Eye (tissue), 1 donor: ENCODE measurements at regions not wholly inside any gene's neighbourhood (a gene's known extent, or its start where the extent isn't known, plus 50 kb on each side); places are given as distances from the start of the nearest gene placed in this dataset.
"Not testable (repeated sequence)": the region's sequence is repeated elsewhere in the genome, so short reads cannot be mapped to it uniquely, and the experiment has no call there.

Experiments
- DNase-seq: peaks from one replicate; pipeline ENCODE4 v3.0.0-alpha.2; 2015

DNA sequence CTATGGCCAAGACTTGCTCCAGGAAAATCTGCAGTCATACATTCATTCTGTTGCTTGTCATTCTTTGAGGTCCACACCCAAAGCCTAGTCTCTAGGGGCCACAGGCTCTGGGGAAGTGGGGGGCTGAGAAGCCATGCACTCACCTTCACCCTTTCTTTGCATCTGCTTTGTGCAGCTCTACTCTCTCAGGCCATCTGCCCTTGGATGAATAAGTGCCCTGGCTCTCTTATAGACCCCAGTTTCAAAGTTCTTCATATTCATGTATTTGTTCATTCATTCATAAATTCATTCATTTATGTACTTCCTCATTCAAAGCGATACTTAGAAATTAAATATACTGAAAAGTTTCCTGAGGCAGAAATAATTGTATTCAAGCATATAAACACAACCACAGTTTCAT lies 130.3 kb upstream of the FAM98A start:
- DNase-seq: no peak

DNA sequence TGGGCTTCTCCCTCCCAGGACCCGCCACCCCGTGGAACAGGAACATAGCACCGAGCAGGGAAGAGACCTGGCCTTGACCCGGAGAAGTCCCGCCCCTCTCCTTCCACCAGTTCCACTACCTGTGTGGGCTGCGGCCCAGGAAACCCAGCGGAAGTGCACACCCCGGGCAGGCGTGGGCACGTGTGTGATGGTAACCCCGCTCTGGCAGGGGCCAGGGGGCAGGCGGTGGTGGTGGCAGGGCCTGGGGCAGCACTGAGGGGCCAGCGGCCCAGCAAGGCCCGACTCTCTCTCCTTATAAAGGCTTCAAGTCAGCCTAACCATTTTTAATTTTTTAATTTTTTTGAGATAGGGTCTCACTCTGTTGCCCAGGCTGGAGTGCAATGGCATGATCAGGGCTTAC lies 129.0 kb upstream of the FAM98A start:
- DNase-seq: no peak

- DNase-seq: no peak
Observed at GRCh38 chr2:33727361-33728032, 128.4 kb upstream of the FAM98A start.

DNA sequence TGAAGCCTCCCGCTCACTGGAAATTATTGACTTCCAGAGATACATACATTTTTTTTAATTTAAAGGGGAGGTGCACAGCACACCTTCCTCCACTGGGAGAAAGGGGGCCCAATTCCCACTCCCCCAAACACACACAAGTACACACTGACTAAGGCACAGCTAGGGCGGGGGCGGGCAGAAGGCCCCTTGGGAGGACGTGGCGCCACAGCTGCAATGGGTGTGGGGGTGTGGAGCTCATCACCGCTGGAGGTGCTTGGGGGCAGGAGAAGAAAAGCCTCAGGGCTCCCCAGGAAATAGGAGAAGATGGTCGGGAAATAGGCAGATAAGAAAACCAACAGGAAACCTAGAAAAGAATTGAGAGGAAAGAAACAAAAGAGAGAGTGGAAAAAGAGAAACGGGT lies 127.3 kb upstream of the FAM98A start:
- DNase-seq: no peak

DNA sequence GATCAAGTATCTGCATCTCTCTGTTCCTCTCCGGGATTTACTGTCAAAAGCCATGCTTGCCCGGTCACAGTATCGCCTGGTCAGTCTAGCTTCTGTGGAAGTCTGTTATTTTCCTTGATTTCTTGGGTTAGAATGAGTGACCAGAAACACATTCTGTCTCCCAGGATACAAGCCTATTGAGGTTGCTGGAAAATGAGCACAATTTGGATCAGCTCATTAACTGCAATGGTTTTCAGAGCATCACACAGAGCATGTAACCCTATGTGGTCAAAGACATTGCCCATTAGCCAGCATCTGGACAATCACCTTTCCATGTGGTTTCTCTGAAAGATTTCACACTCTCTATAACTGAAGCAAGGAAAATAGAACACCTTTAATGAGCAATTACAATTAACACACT lies 124.2 kb upstream of the FAM98A start:
- DNase-seq: no peak

DNA sequence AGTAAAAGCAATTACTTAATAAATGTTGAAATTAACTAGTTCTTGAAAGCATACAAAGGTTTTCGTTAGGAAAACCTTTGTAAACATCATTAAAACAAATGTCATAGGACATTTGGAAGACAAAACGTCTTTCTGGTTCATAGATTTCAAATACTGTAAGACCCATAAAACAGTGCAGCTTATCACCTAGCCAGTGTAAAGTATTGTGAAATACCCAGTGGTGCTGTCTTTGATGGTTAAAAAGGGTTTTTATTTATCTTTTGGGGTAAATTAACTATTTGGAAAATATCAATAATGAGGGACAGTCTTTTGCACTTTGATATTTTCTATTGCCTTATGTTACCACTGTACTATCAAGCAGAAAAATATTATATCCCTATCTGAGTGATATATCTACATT lies 120.0 kb upstream of the FAM98A start:
- DNase-seq: no peak

GRCh38 chr2:33712674-33713073 lies 113.6 kb upstream of the FAM98A start:
- DNase-seq: no peak

DNA sequence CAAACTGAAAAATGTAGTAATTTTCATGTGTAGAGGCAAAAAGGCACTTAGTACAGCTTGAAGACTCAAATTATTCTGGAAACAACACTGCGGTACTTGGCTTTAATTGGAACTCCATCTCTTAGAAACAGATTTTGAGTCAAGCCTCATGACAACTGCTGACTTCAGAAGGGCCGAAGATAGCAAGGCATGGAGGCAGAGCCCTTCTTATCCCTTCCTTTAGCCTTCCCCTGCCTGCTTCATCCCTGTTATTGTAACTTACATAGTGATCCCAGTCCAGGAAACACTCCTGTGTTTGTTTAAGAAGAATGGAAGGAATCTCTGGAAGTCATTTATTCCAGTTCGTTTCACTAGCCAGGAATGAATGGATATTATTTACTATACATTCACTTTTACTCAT lies 110.9 kb upstream of the FAM98A start:
- no peak for DNase-seq

DNA sequence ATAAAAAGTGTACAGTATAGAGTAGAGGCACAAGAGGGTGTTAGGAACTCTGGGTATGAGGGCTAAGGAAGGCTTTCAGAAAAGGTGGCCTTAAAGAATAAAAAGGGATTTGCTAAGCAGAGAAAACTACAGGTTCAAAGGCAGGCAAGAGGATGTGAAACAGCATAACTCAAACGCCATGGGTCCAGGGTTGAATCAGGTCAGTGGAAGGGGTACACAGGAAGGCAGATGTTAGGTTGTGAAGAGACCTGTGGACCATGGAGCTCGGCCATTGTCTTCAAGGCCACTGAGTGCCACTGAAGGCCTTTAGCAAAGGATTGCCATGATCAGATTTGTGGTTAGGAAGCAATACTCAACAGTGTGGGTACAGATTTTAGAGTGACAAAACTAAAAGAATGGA lies 108.2 kb upstream of the FAM98A start:
- no peak for DNase-seq

- no peak for DNase-seq
Observed at GRCh38 chr2:33706410-33706809, 107.3 kb upstream of the FAM98A start.

DNA sequence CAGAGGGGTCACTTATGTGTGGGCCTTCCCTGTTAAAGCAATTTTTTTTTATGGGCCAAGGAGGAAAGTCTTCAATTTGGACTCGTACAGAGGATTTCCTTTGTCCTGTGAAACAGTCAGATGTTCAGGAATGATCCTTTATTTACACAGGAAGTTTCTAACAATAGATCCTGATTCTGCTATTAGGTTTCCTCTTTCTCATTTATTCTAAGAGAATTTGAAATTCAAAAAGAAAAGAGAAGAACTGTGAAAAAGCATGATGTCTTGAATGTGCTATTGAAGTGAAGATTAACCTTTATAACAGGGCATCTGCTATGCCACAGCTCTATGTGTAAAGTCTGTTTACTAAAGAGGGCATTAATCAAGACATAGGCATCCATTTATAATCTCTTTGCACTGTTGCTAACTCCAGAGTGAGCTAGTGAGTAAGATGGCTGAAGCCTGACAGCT lies 105.3 kb upstream of the FAM98A start:
- DNase-seq: peak; percentile 13

DNA sequence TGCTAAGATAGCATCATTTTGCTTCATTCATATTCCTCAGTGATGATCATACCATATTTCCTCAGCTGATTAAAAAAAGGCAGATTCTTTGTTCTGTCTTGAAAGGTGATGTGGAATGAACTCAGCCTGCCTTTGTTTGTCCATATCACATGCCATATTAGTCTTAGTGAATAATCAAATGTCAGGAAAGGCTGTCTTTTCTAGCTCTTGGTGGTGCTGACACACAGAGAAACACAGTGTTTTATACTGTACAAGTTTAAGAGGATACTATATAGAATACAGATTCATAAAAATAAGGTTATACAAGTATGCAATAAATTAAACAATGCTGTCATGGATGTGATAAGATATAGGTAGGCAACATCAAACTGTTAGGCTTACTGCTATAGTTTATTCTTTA lies 97.1 kb upstream of the FAM98A start:
- no peak for DNase-seq

DNA sequence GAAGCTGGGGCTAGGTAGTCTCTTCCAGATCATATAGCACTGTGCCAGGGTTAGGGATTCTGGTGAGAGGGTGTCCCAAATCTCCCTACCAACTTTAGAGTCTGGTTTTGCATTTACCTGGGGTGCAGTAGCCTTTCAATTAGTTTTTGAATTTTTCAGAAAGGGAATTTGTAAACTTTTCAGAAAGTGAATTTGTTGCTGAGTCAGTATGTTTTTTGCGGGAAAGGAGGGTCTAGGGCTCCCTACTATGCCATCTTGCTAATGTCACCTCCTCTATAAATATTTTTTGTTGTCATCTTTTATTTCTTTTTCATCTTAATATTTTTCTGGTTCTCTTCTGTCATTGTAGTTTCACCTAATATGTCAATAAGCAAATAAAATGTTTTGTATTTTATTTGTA lies 95.8 kb upstream of the FAM98A start:
- DNase-seq: no peak

DNA sequence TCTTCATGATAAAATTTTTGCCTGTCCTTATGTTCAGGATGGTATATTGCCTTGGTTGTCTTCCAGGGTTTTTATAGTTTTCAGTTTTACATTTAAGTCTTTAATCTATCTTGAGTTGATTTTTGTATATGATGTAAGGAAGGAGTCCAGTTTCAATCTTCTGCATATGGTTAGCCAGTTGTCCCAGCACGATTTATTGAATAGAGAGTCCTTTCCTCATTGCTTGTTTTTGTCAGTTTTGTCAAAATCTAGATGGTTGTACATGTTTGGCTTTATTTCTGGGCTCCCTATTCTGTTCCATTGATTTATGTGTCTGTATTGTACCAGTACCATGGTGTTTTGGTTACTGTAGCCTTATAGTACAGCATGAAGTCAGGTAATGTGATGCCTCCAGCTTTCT lies 91.6 kb upstream of the FAM98A start:
- DNase-seq: not testable (repeated sequence)

DNA sequence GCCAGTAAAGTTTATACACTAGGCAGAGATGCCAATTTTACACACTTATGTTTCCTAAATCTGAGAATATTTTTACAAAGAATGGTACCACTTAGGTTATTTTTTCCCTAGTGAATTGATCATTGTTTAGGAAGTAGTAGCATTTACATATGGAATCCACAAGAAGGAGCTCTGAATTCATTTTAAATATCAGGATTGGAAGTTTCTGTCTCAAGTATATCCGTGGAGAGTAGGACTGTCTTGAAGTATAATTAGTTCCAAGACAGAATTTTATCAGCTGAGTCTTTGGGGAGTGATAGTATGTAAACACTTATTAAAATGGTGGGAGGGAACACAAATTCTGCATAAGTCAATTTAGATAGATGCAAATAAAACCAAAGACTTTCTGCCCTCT lies 82.3 kb upstream of the FAM98A start:
- DNase-seq: peak; percentile 65

DNA sequence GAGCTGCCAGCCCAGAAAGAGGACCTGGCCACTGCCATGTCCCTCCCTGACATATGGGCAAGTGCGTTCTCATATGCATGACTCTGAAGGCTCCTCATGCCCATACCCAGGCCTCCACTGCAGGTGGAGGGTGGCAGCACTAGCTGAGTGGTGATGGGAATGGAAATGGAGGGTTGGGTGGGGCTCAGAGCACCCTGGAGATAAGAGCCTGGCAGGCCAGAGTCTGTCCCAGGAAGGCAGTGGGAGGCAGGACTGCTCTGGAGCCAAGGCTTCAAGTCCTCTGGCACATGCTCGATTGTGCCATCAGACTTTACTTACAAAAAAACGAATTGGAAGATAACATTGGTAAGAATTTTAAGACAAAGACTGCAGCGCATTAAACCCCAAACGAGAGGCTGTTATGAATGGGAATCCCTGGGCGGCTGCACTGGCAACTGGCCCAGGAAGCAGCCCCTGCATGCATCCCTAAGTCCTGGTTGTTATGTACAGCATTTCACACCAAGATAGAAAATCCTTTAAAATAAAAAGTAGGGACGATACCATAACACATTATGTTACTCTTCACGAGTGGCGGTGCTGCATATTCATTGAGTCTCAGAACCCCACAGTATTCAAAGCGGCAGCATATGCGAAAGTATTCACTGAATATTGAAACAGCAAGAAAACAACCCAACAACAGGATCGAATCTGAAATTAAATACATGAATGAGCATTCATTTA lies 81.7 kb upstream of the FAM98A start:
- DNase-seq: no peak

DNA sequence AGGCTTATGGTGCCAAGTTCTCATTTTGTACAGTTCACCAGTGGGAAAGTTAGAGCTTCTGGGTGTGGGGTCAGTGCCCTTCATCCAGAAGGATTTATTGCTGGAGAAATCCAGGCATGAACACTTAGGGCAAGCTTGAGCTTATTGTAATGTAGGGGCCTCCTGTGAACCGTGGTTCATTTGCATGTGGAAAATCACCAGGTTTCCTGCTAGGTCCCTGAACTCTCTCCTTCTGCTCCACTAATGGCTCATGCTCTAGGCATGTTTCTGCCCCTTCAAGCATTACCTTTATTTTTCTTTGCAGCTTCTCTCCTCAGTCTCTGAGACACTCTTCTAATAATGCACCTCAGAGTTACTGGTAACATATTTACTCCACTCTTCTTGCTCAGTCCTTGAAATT lies 79.3 kb upstream of the FAM98A start:
- DNase-seq: no peak

DNA sequence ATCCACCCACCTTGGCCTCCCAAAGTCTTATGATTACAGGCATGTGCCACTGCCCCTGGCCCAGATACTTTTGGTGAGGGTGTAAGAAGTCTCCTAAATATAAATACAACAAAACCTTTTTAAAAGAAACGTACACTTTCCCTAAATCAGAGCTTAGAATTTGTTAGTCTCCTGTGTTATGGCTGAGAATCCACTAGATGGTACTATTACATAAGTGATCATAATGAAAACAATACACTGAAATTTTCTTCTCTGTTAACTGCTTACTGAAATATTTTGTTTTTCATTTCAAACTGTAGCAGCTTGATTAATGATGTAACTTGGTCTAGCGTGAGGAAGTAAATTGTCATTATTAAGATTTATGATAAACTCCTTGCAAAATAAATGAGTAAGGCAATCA lies 74.8 kb upstream of the FAM98A start:
- peak; percentile 46 for DNase-seq

DNA sequence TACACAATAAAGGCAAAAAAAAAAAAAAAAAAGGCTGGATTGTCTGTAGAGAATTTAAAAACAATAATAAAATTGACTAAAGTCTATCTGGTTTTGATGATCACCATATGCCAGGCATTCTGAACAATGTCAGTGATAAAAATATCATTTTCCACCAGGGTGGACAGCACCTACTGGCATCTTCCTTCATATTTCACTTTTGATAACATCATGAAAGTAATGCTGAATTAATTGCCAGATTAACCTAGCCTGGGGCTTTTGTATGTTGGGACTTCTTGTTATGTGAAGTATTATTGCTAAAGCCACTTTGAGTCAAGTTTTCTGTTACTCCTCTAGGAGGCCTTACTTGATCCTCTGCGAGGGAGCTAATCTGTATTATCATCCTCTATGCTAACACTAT lies 73.8 kb upstream of the FAM98A start:
- DNase-seq: no peak

DNA sequence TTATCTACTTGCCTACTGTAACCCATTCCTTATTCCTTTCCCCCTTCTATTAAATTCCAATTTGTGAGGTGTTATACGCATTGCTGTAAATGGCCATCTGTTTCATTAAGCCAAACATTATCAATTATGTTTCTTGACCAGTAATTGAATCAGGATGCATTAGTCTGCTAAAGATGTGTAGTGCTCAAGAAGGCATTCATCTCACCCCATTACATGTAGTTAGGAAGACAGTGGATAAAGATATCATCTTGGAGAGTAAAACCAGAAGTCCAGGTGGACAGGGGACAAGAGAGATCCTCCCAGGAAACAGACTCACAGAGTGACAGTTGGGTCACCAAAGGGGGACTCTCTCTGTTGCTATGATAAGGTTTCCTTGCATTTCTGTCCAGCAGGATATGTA lies 73.3 kb upstream of the FAM98A start:
- no peak for DNase-seq

GRCh38 chr2:33671198-33671597 lies 72.1 kb upstream of the FAM98A start:
- DNase-seq: no peak

DNA sequence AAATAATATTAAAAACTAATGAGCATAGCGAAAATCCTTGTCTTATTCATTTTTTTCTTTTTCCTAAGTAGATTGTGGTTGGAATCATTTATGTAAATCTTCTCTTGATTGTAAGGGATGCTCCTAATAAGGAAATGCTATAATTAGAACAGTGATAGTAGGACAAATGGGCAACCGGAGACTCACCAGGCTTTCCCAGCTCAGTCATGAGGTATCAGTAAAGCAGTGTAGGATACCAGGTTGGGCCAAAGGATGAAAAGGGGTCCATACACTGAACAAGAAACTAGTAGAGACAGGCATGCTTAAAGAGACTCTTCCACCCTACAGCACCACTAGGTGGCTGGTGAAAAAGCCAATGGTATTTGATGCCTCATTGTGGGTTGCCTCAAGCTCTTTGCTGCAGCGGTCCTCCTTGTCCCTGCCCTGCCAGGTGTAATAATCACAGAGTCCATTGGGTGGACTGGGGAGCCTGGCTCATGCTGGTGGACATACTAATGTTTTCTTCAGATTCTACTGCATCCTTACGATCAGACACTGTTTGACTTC lies 71.4 kb upstream of the FAM98A start:
- DNase-seq: no peak

DNA sequence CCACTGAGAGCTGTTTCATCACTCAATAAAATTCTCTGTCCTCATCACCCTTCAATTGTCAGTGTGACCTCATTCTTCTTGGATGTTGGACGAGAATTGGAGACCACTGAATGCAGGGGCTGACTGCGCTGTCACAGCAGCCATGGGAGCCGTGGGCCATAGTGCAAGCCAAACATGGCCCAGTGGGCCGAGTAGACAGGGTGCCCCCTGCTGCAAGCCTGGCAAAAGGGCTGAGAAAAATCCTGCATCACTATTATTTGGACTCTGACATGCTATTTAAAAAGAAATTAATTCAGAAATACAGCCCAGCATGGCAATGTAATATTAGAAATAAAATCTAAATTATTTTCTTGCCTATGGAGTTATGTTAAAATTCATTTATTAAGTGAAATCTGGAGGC lies 67.8 kb upstream of the FAM98A start:
- DNase-seq: no peak

DNA sequence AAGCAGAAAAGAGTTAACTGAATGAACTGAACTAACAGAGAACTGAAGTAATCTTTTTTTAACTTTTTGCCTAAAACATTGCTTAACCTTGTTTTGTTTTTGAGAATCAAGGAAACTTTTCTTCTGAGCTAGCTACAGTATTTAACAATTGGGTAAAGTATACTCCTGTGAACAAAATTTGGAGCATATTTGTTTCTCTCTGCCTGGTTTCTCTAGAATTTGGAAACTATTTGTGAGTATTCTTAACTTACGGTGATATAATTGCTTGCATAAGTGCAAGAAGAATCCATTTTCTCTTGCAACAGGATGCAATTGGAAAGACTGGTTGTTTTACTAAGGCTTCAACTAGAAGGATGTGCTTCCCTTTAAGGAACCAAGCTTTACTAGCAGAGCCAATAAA lies 65.9 kb upstream of the FAM98A start:
- no peak for DNase-seq
